ENCODE measurements at regions not wholly inside any gene's neighbourhood (a gene's known extent, or its start where the extent isn't known, plus 50 kb on each side); places are given as distances from the start of the nearest gene placed in this dataset.

DNA sequence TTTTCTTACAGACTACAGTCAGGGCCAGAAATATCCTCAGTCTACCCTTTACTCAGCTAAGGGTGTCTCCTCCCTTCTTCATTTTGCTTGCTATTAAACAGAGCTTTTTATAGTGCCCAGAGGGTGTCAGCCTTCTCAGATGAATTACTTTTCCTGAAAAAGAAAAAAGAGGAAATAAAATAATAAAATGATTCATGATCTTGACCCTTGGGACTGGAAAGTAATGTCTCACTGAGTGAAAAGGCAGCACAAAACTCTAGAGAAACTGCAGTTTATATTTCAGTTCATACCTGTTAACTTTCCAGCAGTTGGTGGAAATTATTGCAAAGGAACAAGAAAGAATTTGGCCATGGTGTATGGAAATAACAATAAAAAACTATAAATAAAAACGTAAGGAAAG, 170.6 kb downstream of the IBTK start:
- H3K23me2 ChIP-seq (ENCODE audit: low read depth, low read length) = no peaks in the 10 kb centered on the region
- no peaks in the 10 kb centered on the region for H3K9me3 ChIP-seq (ENCODE audit: insufficient read depth in 2 of 2, low read depth in 1 of 2, low read length in 1 of 2)
- no peaks in the 10 kb centered on the region for H4K20me1 ChIP-seq (replicated peaks in 1 of 2; ENCODE audit: control insufficient read depth in 1 of 2, insufficient read depth in 2 of 2, low read length in 2 of 2)
- H3K23ac ChIP-seq (ENCODE audit: insufficient read length) = no peak overlapping the region
- H3K14ac ChIP-seq (ENCODE audit: insufficient read length) = no peak overlapping the region
- H3K56ac ChIP-seq (replicated peaks; ENCODE audit: insufficient read length, low read depth, low read length) = no peak overlapping the region
- H2BK20ac ChIP-seq (ENCODE audit: low read length) = no peak overlapping the region
- H3K79me1 ChIP-seq (ENCODE audit: low read depth, low read length) = no peaks in the 10 kb centered on the region
- no peak overlapping the region for H4K91ac ChIP-seq (replicated peaks; ENCODE audit: insufficient read length, low read length)
- no peak overlapping the region for H3K4me2 ChIP-seq (ENCODE audit: insufficient read depth in 1 of 2, low read depth in 2 of 2, low read length in 2 of 2)
- no peak for FAIRE-seq
- no peak overlapping the region for H3K27ac ChIP-seq (ENCODE audit: low read depth, low read length)
- no peak overlapping the region for H2BK15ac ChIP-seq (ENCODE audit: low read length)
- no peaks in the 10 kb centered on the region for H3K79me2 ChIP-seq (ENCODE audit: control insufficient read depth in 1 of 2, insufficient read depth in 2 of 2, low read length in 2 of 2)
- H3K27me3 ChIP-seq (replicated peaks in 1 of 4; ENCODE audit: control insufficient read depth in 3 of 4, extremely low read depth in 1 of 4, insufficient read depth in 3 of 4, low read length in 3 of 4) = no peaks in the 10 kb centered on the region
- H3K4me3 ChIP-seq (ENCODE audit: extremely low read depth in 1 of 4, insufficient read depth in 2 of 4, low read depth in 3 of 4, low read length in 4 of 4) = no peak overlapping the region
- no peaks in the 10 kb centered on the region for H3K4me1 ChIP-seq (replicated peaks in 1 of 4; ENCODE audit: control insufficient read depth in 3 of 4, insufficient read depth in 4 of 4, low read length in 3 of 4)
- no peak overlapping the region for H2BK5ac ChIP-seq (ENCODE audit: low read depth, low read length)
- POLR2A ChIA-PET (ENCODE audit: partially characterized antibody) = no interaction called here
- H2BK120ac ChIP-seq (replicated peaks; ENCODE audit: low read depth, low read length) = no peak overlapping the region
- H3K9ac ChIP-seq (replicated peaks in 1 of 4; ENCODE audit: extremely low read depth in 1 of 4, low read depth in 3 of 4, low read length in 3 of 4) = no peak overlapping the region
- no peak overlapping the region for H4K5ac ChIP-seq (ENCODE audit: insufficient read length, low read depth, low read length)
- no peak overlapping the region for H2AFZ ChIP-seq (ENCODE audit: low read length)
- CTCF ChIA-PET (ENCODE audit: partially characterized antibody) = interaction anchor here (0.9 to 1.1 kb wide), 2 partner anchors 9 to 11 kb away, joined by 3 read pairs; no protein-coding TSS in a partner anchor
- no peak for DNase-seq (ENCODE audit: low read depth in 1 of 2, low spot score in 2 of 2)
- no peak overlapping the region for H3K4ac ChIP-seq (replicated peaks; ENCODE audit: insufficient read length, low read depth, low read length)
- H4K8ac ChIP-seq (ENCODE audit: extremely low read depth, insufficient read depth, low read length) = no peak overlapping the region
- no peak for TF ChIP-seq SP4 (IDR thresholded peaks at IDR 0.05; ENCODE audit: low read length)
- no peak for TF ChIP-seq TAF1 (IDR thresholded peaks at IDR 0.05; ENCODE audit: low read depth, low read length)
- TF ChIP-seq SRF (IDR thresholded peaks at IDR 0.05; ENCODE audit: low read depth, low read length) = no peak
- no peak for TF ChIP-seq RNF2 (IDR thresholded peaks at IDR 0.05; ENCODE audit: borderline replicate concordance, low read depth, low read length, missing control alignments, poor library complexity, severe bottlenecking)
- TF ChIP-seq YY1 (IDR thresholded peaks at IDR 0.05; ENCODE audit: low read depth, low read length) = no peak
- TF ChIP-seq RAD21 (IDR thresholded peaks at IDR 0.05 in 1 of 2, conservative IDR thresholded peaks at IDR 0.05 in 1 of 2; ENCODE audit: low read depth in 2 of 2, low read length in 2 of 2) = no peak
- no peak for TF ChIP-seq SAP30 (IDR thresholded peaks at IDR 0.05; ENCODE audit: insufficient read depth, insufficient replicate concordance, low read length)
- no peak for TF ChIP-seq JUND (IDR thresholded peaks at IDR 0.05; ENCODE audit: low read length)
- no peak for TF ChIP-seq CBX5 (IDR thresholded peaks at IDR 0.05; ENCODE audit: low read depth, low read length)
- no peak overlapping the region for H2BK12ac ChIP-seq (ENCODE audit: low read depth, low read length)
- no peak overlapping the region for H2AK5ac ChIP-seq (ENCODE audit: low read depth, low read length)
- H3K36me3 ChIP-seq (ENCODE audit: control insufficient read depth in 2 of 4, insufficient read depth in 4 of 4, low read length in 3 of 4) = no peaks in the 10 kb centered on the region
- WGBS, 2 experiments (ENCODE audit: extremely low coverage in 1 of 2, insufficient coverage in 1 of 2, insufficient read length in 1 of 2, insufficient replicate concordance in 2 of 2, low coverage in 1 of 2, low lambda C conversion rate in 2 of 2, missing lambda C conversion rate in 1 of 2) = 84% methylated on average over 1 of the region's 1 CpG; no CpG with 5 or more reads in 1 of the 2 experiments
- H3K18ac ChIP-seq (ENCODE audit: extremely low read depth, low read length) = no peak overlapping the region

Data from H1 (cell line).